CD4-positive, CD25-positive, alpha-beta regulatory T cell (primary cell): ENCODE measurements at regions not wholly inside any gene's neighbourhood (a gene's known extent, or its start where the extent isn't known, plus 50 kb on each side); places are given as distances from the start of the nearest gene placed in this dataset.

Experiments used
- ATAC-seq, 2 donors: fragments of 150-1000 bp; cut with Tn5 transposase; one replicate each; pipeline ENCODE4 v1.10.0; 2021; ENCODE audit warnings: low read depth in 2 of 2, moderate number of reproducible peaks in 2 of 2, moderate library complexity in 1 of 2
- DNase-seq, 3 donors: peaks; one replicate each; pipeline versions ENCODE4 v3.0.0 to v3.0.0-alpha.2; 2012 to 2022; ENCODE audit warnings: mixed read lengths in 1 of 3
- H3K27ac ChIP-seq: one replicate; pipeline ENCODE4 v1.7.0; 2013; ENCODE audit warnings: mild to moderate bottlenecking, low read length; ENCODE audit not compliant: insufficient read depth, poor library complexity, severe bottlenecking
- H3K27me3 ChIP-seq: one replicate; pipeline ENCODE4 v1.7.0; 2013; ENCODE audit warnings: low read length; ENCODE audit not compliant: control insufficient read depth, insufficient read depth
- H3K36me3 ChIP-seq: one replicate; pipeline ENCODE4 v1.7.0; 2013; ENCODE audit warnings: mild to moderate bottlenecking, low read length, moderate library complexity; ENCODE audit not compliant: control insufficient read depth, insufficient read depth
- H3K4me1 ChIP-seq: 2 replicates; pipeline ENCODE4 v1.7.0; 2013; ENCODE audit warnings: mild to moderate bottlenecking, low read length; ENCODE audit not compliant: insufficient read depth, control insufficient read depth, poor library complexity, severe bottlenecking
- H3K4me3 ChIP-seq: one replicate; pipeline ENCODE4 v1.7.0; 2013; ENCODE audit warnings: low read depth, mild to moderate bottlenecking, low read length, moderate library complexity
- H3K9me3 ChIP-seq, 2 experiments: 1 replicate in 1 of 2; 2 replicates in 1 of 2; pipeline ENCODE4 v1.7.0; 2013; ENCODE audit warnings: low read length in 2 of 2, mild to moderate bottlenecking in 1 of 2, moderate library complexity in 1 of 2; ENCODE audit not compliant: control insufficient read depth in 2 of 2
- H3K27ac Mint-ChIP-seq, 3 donors: one replicate each; pipeline ENCODE4 v1.8.0; 2020 to 2022; ENCODE audit warnings: mild to moderate bottlenecking in 3 of 3, mixed read lengths in 3 of 3, moderate library complexity in 2 of 3
- H3K27me3 Mint-ChIP-seq: one replicate; pipeline ENCODE4 v1.8.0; 2022; ENCODE audit warnings: mild to moderate bottlenecking, mixed read lengths
- H3K36me3 Mint-ChIP-seq: one replicate; pipeline ENCODE4 v1.8.0; 2020; ENCODE audit warnings: mixed read lengths
- H3K4me1 Mint-ChIP-seq, 4 donors: one replicate each; pipeline ENCODE4 v1.8.0; 2020 to 2022; ENCODE audit warnings: mixed read lengths in 4 of 4, mild to moderate bottlenecking in 1 of 4
- H3K4me3 Mint-ChIP-seq, 4 donors: one replicate each; pipeline ENCODE4 v1.8.0; 2020 to 2022; ENCODE audit warnings: mild to moderate bottlenecking in 4 of 4, mixed read lengths in 4 of 4, moderate library complexity in 3 of 4
- H3K9me3 Mint-ChIP-seq, 7 donors: one replicate each; pipeline ENCODE4 v1.8.0; 2020 to 2022; ENCODE audit warnings: mixed read lengths in 7 of 7, mild to moderate bottlenecking in 3 of 7, moderate library complexity in 2 of 7

GRCh38 chr3:184477940-184478339 lies 83.6 kb upstream of the EPHB3 start:
- H3K4me1 ChIP-seq = no peaks in the 10 kb centered on the region
- DNase-seq (no peak), ATAC-seq (no peak)
- Mint-ChIP-seq H3K4me1 (peaks cover 0 to 5% (median 0%) of the 10 kb centered on the region in 4 donors), H3K27me3 (peaks cover 41% of the 10 kb centered on the region), H3K4me3 (no peak overlapping the region), H3K27ac (no peak overlapping the region), H3K9me3 (no peaks in the 10 kb centered on the region), H3K36me3 (no peaks in the 10 kb centered on the region)
- no peaks in the 10 kb centered on the region for H3K36me3 ChIP-seq
- H3K9me3 ChIP-seq = no peaks in the 10 kb centered on the region
- H3K27me3 ChIP-seq = peaks cover 16% of the 10 kb centered on the region
- H3K4me3 ChIP-seq = no peak overlapping the region
- no peak overlapping the region for H3K27ac ChIP-seq

- H3K4me3 Mint-ChIP-seq = no peak overlapping the region
- DNase-seq (no peak), ATAC-seq (no peak)
- no peak overlapping the region for H3K27ac Mint-ChIP-seq
- H3K4me3 ChIP-seq = no peak overlapping the region
- peaks cover 26% of the 10 kb centered on the region for H3K27me3 Mint-ChIP-seq
- no peaks in the 10 kb centered on the region for H3K36me3 ChIP-seq
- no peaks in the 10 kb centered on the region for H3K9me3 ChIP-seq
- peaks cover 14% of the 10 kb centered on the region for H3K27me3 ChIP-seq
- no peak overlapping the region for H3K27ac ChIP-seq
- no peaks in the 10 kb centered on the region for H3K4me1 Mint-ChIP-seq
- H3K4me1 ChIP-seq = no peaks in the 10 kb centered on the region
- H3K36me3 Mint-ChIP-seq = no peaks in the 10 kb centered on the region
- H3K9me3 Mint-ChIP-seq = no peaks in the 10 kb centered on the region
Observed at GRCh38 chr3:184479426-184480126, 82.0 kb upstream of the EPHB3 start.

- peaks cover 16% of the 10 kb centered on the region for H3K27me3 Mint-ChIP-seq
- no peaks in the 10 kb centered on the region for H3K36me3 Mint-ChIP-seq
Observed at GRCh38 chr3:184480831-184481230, 80.8 kb upstream of the EPHB3 start.

GRCh38 chr3:184481984-184482671 lies 79.5 kb upstream of the EPHB3 start:
- ATAC-seq (no peak), DNase-seq (no peak)
- Mint-ChIP-seq H3K27me3 (peaks cover 7% of the 10 kb centered on the region), H3K27ac (no peak overlapping the region), H3K36me3 (no peaks in the 10 kb centered on the region), H3K4me3 (no peak overlapping the region), H3K4me1 (no peaks in the 10 kb centered on the region), H3K9me3 (no peaks in the 10 kb centered on the region)
- Histone ChIP-seq H3K4me1 (no peaks in the 10 kb centered on the region), H3K36me3 (no peaks in the 10 kb centered on the region), H3K4me3 (no peak overlapping the region), H3K27ac (no peak overlapping the region), H3K9me3 (no peaks in the 10 kb centered on the region), H3K27me3 (peaks cover 9% of the 10 kb centered on the region)

More at GRCh38 chr3:184480831-184481230, 80.8 kb upstream of the EPHB3 start:
- no peaks in the 10 kb centered on the region for H3K36me3 ChIP-seq
- H3K27me3 ChIP-seq = peaks cover 12% of the 10 kb centered on the region
- DNase-seq (no peak), ATAC-seq (no peak)
- H3K9me3 Mint-ChIP-seq = no peaks in the 10 kb centered on the region
- H3K27ac Mint-ChIP-seq = no peak overlapping the region
- no peaks in the 10 kb centered on the region for H3K9me3 ChIP-seq
- H3K4me3 ChIP-seq = no peak overlapping the region
- no peaks in the 10 kb centered on the region for H3K4me1 Mint-ChIP-seq
- H3K4me3 Mint-ChIP-seq = no peak overlapping the region
- H3K27ac ChIP-seq = no peak overlapping the region
- H3K4me1 ChIP-seq = no peaks in the 10 kb centered on the region

- Mint-ChIP-seq H3K4me3 (no peak overlapping the region), H3K4me1 (no peaks in the 10 kb centered on the region), H3K27ac (no peak overlapping the region), H3K27me3 (peaks cover 17% of the 10 kb centered on the region), H3K36me3 (no peaks in the 10 kb centered on the region), H3K9me3 (no peaks in the 10 kb centered on the region)
- ATAC-seq = no peak
- peaks cover 2% of the 10 kb centered on the region for H3K27me3 ChIP-seq
- no peak overlapping the region for H3K27ac ChIP-seq
- no peaks in the 10 kb centered on the region for H3K4me1 ChIP-seq
- no peaks in the 10 kb centered on the region for H3K9me3 ChIP-seq
- no peak overlapping the region for H3K4me3 ChIP-seq
- no peak for DNase-seq
- H3K36me3 ChIP-seq = no peaks in the 10 kb centered on the region
Observed at GRCh38 chr3:184485241-184485640, 76.3 kb upstream of the EPHB3 start.

- Mint-ChIP-seq H3K27me3 (peaks cover 12% of the 10 kb centered on the region), H3K36me3 (no peaks in the 10 kb centered on the region), H3K27ac (no peak overlapping the region), H3K4me1 (no peaks in the 10 kb centered on the region), H3K4me3 (no peak overlapping the region), H3K9me3 (no peaks in the 10 kb centered on the region)
- no peak overlapping the region for H3K27ac ChIP-seq
- no peaks in the 10 kb centered on the region for H3K9me3 ChIP-seq
- ATAC-seq (no peak), DNase-seq (no peak)
- H3K4me1 ChIP-seq = no peaks in the 10 kb centered on the region
- peaks cover 6% of the 10 kb centered on the region for H3K27me3 ChIP-seq
- H3K4me3 ChIP-seq = no peak overlapping the region
- no peaks in the 10 kb centered on the region for H3K36me3 ChIP-seq
Observed at GRCh38 chr3:184485906-184486305, 75.7 kb upstream of the EPHB3 start.

DNA sequence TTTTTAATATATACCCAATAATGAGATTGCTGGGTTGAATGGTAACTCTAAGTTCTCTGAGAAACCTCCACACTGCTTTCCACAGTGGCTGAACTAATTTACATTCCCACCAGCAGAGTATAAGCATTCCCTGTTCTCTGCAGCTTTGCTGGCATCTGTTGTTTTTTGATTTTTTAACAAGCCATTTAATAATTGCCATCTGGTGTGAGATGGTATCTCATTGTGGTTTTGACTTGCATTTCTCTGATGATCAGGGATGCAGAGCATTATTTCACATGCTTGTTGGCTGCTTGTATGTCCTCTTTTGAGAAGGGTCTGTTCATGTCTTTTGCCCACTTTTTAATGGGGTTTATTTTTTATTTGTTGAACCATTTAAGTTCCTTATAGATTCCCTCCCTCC lies 75.0 kb upstream of the EPHB3 start:
- Histone ChIP-seq H3K36me3 (no peaks in the 10 kb centered on the region), H3K4me3 (no peak overlapping the region), H3K27ac (no peak overlapping the region), H3K4me1 (no peaks in the 10 kb centered on the region), H3K9me3 (no peaks in the 10 kb centered on the region), H3K27me3 (peaks cover 7% of the 10 kb centered on the region)
- peaks cover 15% of the 10 kb centered on the region for H3K27me3 Mint-ChIP-seq
- H3K4me3 Mint-ChIP-seq = no peak overlapping the region
- no peaks in the 10 kb centered on the region for H3K9me3 Mint-ChIP-seq
- no peak overlapping the region for H3K27ac Mint-ChIP-seq
- no peaks in the 10 kb centered on the region for H3K4me1 Mint-ChIP-seq
- no peak for ATAC-seq
- H3K36me3 Mint-ChIP-seq = no peaks in the 10 kb centered on the region
- DNase-seq = no peak

GRCh38 chr3:184488577-184488976 lies 73.0 kb upstream of the EPHB3 start:
- no peaks in the 10 kb centered on the region for H3K36me3 Mint-ChIP-seq

More at GRCh38 chr3:184488577-184488976, 73.0 kb upstream of the EPHB3 start:
- Histone ChIP-seq H3K9me3 (no peaks in the 10 kb centered on the region), H3K27me3 (peaks cover 9% of the 10 kb centered on the region), H3K27ac (no peak overlapping the region), H3K4me3 (no peak overlapping the region), H3K36me3 (no peaks in the 10 kb centered on the region), H3K4me1 (no peaks in the 10 kb centered on the region)
- DNase-seq (no peak), ATAC-seq (no peak)
- Mint-ChIP-seq H3K27ac (no peak overlapping the region), H3K9me3 (peaks cover 0 to 2% (median 0%) of the 10 kb centered on the region in 7 donors), H3K4me1 (peaks cover 0 to 12% (median 4%) of the 10 kb centered on the region in 4 donors), H3K4me3 (no peak overlapping the region), H3K27me3 (peaks cover 31% of the 10 kb centered on the region)
